ENCODE measurements at regions not wholly inside any gene's neighbourhood (a gene's known extent, or its start where the extent isn't known, plus 50 kb on each side); places are given as distances from the start of the nearest gene placed in this dataset.
"Not testable (repeated sequence)": the region's sequence is repeated elsewhere in the genome, so short reads cannot be mapped to it uniquely, and the experiment has no call there.

GRCh38 chr2:184370954-184371353 is 227.4 kb upstream of the ZNF804A start:
- no peak for DNase-seq

- DNase-seq = no peak
Measured at GRCh38 chr2:184371641-184372040, 226.7 kb upstream of the ZNF804A start.

DNA sequence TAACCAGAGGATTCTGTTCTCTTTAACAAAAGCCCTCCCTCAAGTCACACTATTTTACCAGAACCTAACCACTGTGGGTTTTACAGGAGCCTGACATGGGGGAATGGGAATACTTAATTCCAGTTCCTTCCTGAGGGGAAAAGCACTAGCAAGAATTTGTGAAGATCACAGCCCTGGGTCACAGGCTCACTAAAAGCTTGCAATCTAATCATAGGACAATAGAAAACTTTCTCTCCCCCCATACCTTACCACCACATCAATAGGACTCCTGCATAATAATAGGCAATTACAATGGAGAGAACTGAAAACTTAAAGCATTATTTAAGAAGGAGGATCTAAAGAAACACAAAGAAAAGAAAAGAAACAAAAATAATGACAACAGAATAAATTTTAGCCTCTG is 225.8 kb upstream of the ZNF804A start:
- DNase-seq = no peak

- no peak for DNase-seq
Measured at GRCh38 chr2:184394642-184395041, 203.7 kb upstream of the ZNF804A start.

- DNase-seq = no peak
Measured at GRCh38 chr2:184402381-184402780, 195.9 kb upstream of the ZNF804A start.

- not testable (repeated sequence) for DNase-seq
Measured at GRCh38 chr2:184407041-184407630, 191.2 kb upstream of the ZNF804A start.

DNA sequence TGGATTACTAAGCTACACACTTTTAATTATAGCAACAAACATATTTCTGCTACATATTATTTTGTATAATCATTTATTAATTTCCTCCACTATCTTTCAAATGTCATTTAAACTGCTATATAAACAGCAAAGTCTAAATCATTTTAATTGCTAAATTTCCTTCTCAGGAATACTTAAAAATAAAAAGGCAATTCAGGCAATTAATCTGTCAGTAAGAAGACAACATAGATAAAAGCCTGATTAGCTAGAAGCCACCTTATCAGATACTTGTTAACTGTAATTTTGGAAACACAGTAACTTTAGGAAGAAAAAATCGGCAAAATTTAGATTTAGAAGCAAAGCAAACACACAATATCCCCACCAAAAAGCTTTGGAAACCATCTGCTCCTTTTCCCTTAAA is 188.2 kb upstream of the ZNF804A start:
- DNase-seq = no peak

GRCh38 chr2:184413221-184413620 is 185.1 kb upstream of the ZNF804A start:
- DNase-seq = no peak

DNA sequence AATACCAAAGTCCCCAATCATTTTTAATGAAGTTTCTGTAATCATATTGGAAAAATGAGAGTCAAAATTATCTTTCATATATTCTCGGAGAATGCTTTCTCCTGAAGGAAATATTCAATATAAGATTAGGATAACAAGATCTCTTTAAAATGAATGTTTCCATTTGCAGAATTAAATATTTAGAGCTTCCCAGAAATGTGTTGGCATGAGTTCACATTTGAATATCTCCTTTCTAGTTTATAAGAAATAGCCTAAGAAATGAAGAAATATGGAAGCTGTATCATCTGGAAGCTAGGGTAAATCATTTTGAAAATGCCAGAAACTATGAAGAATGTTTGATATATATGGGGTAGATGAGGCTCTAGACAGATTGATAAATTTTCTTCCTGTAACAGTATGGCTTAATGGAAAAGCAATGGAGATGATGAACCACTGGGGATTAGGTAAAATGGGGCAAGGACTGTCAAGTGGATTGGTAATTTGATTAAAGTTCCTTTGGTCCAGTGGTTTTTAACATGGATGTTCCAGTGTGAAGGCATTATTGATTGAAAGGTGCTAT is 184.6 kb upstream of the ZNF804A start:
- DNase-seq = no peak

DNA sequence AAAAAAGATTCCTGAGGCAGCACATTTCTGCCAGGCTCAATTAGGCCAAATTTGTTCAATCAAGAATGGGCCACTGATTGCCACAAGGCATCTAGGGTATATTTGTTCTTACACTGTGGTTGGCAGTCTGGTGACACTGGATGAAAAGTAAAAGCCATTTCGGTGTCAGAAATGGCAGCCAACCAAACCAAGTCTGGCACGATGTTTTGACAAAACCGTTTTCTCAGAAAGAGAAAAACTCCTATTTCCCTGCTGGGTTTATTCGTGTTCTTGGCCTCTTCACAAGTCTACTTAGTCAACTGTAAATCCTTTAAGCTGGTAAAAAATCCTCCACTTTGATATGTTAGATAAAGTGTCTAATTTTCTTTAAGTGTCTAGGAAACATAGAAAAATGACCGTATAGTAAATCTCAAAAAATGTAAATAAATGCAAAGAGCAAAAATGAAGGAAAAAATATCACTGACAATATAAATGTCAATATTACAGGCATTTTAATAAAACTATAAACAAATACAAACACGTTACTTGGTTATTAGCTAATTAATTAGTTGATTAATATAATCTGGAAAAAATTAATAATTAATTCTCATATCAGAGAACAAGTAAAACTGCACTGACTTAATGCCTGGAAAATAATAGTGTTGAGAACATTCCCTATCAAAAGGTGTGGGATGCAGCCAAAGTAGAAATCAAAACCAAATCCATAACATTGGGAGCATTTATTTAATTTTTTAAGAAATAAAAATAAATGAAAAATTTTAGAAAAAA is 182.0 kb upstream of the ZNF804A start:
- DNase-seq = no peak

GRCh38 chr2:184419744-184420143 is 178.6 kb upstream of the ZNF804A start:
- DNase-seq = no peak

- not testable (repeated sequence) for DNase-seq
Measured at GRCh38 chr2:184421456-184421855, 176.9 kb upstream of the ZNF804A start.

DNA sequence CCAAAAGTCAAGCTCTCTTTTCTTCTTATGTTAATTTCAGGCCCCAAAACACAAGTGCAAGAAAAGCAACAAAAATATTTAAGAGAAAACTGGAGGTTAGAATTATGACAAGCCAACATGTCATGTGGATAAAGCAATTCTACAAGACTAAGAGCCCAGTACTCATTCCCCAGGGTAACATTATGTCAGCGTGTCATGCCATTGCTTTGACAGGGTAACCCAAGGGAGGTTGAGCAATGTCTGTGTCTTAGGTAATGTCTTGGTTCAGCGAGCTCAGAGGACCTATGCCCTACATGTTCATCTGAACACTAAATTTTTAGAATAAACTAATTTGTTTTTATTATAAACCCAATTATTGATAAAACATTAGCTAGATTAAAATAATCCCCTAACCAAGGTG is 173.2 kb upstream of the ZNF804A start:
- no peak for DNase-seq

DNA sequence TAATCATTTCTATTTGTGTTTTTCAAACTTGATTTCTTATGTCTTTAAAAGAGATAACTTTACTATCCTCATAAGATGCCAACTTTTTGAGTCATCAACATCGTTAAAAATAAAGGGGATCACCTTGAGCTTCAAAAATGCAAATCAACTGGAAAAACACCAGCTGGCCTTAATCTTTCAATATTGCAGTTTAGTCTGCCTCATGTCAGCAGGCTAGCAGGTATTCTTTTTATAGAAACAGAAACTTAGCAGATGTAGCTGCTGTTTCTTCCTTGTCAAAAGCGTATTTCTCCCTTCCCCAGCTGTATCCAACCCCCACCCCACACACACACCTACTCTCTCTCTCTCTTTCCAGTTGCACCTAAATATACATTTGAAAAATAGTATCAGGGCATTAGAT is 154.1 kb upstream of the ZNF804A start:
- DNase-seq = no peak

GRCh38 chr2:184444623-184445223 is 153.6 kb upstream of the ZNF804A start:
- DNase-seq = no peak

DNA sequence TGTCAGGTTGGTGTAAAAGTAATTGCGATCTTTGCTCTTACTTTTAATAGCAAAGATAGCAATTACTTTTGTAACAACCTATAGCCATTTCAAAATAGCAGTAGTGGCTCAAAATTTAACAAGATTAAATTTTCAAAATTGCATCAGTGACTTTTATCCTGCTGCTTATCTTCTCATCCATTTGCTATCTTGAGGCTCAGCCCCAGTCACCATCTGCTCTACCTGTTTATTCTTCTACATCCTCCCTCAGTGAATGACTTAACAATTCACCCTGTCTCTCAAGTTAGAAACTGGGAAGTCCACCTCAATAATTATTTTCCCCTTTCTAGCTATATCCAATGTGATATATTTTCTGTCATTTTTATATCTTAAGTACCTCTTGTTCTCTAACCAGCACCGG is 148.6 kb upstream of the ZNF804A start:
- no peak for DNase-seq

GRCh38 chr2:184452907-184453306 is 145.4 kb upstream of the ZNF804A start:
- no peak for DNase-seq

DNA sequence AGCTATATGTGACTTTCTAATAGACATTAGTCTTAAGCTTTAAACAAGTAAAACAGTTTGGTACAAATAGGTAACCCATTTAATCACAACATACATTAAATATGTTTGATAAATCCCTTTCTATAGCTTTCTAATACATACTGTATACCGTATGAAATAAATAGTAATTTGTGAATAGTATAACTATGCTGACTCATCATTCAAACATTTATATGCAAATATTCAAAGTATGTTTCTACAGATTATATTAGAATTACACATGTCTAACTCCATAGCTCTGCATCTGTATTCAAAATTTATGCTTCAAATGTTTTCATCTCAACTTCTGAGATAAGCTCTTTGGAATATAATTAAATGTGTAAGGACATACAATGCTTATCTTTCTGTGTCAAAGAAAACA is 142.7 kb upstream of the ZNF804A start:
- DNase-seq = no peak

GRCh38 chr2:184456693-184457092 is 141.6 kb upstream of the ZNF804A start:
- DNase-seq = not testable (repeated sequence)

DNA sequence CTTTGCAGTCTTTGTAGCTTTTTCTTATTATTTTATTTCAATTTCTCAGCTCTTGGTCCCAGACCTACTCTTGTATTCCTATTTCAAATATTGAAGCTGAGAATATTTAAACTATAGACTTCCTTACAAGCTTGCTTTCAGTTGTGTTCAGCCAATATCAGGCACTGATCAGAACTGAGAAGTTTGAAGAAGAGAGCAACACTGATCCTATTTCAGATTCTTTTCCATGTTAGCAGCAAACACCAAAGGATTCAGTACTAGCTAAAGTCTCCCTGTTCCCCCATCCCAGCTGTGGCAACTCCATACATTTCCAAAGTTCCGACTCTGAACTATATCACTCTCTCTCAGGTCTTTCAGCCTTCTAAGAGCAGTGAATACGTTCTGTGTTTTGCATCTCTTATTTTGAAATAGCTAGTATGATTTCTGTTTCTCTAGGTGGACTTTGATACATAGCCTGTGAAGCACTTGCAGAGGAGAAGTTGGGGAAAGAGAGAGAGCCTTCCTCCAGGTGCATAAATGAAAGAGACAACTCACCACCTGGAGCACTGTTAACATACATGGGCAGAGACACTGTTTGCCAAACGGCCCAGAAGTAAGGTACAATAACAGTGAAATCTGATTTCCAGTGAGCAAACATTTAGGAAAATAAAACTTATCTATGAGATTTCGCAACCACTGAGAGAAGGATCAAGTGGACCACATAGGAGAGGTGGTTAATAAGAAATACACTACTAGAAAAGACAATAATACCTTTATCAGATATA is 135.0 kb upstream of the ZNF804A start:
- no peak for DNase-seq

DNA sequence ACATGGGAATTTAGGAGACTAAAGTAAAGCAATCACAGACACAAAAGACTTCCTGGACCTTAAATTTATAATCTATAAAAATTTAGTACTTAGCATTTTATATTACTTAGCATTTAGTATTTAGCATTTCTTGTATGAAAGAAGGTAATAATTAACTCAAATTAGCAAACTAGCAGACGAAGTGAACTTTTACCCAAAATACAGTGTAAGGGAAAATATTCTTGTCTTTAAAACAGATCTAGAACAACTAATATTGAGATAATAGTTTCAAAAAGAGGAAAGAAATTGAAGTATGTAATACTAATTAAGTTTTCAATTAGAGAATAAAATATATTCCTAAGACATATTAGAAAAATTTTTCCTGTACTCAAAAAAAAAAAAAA is 134.5 kb upstream of the ZNF804A start:
- DNase-seq = no peak

DNA sequence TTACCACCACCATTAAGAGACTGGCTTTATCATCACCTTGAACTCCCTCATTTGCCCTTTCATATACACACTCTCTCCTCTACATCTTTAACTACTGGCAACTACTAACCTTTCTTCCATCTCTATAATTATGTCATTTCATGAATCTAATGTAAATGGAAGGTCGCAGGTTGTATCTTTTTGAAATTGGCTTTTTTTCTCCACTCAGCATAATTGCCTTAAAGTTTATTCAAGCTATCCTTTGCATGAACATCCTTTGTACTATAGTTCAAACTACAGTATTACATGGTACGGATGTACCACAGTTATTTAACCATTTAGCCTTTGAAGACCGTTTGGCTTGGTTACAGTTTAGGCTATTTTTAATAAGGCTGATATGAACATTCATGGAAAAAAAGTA is 129.5 kb upstream of the ZNF804A start:
- no peak for DNase-seq

GRCh38 chr2:184472481-184472880 is 125.8 kb upstream of the ZNF804A start:
- no peak for DNase-seq
